Upper lobe of left lung (tissue), 6 donors: ENCODE measurements at regions not wholly inside any gene's neighbourhood (a gene's known extent, or its start where the extent isn't known, plus 50 kb on each side); places are given as distances from the start of the nearest gene placed in this dataset.
"Not testable (repeated sequence)": the region's sequence is repeated elsewhere in the genome, so short reads cannot be mapped to it uniquely, and the experiment has no call there.

Source experiments
- ATAC-seq, 2 donors: fragments of 200-7000 bp; cut with Tn5 transposase; one replicate each; pipeline ENCODE4 v1.9.1; 2022; ENCODE audit warnings: mild to moderate bottlenecking in 2 of 2, moderate library complexity in 2 of 2; ENCODE audit not compliant: low FRiP score in 2 of 2
- DNase-seq, 2 donors: peaks; one replicate each; pipeline ENCODE4 v3.0.0-alpha.2; 2019 to 2020
- H3K27ac ChIP-seq, 4 donors: fragments of 200-600 bp; sonication (generic); one replicate each; pipeline ENCODE4 v1.5.1; 2016 to 2019
- H3K27me3 ChIP-seq, 4 donors: fragments of 200-600 bp; sonication (generic); one replicate each; pipeline ENCODE4 v1.5.1; 2017 to 2019
- H3K36me3 ChIP-seq, 4 donors: fragments of 200-600 bp; sonication (generic); one replicate each; pipeline ENCODE4 v1.5.1; 2016 to 2019
- H3K4me1 ChIP-seq, 4 donors: fragments of 200-600 bp; sonication (generic); one replicate each; pipeline ENCODE4 v1.5.1; 2018 to 2019
- H3K4me3 ChIP-seq, 4 donors: fragments of 200-600 bp; sonication (generic); one replicate each; pipeline ENCODE4 v1.5.1; 2017 to 2019; ENCODE audit warnings: mild to moderate bottlenecking in 2 of 4, moderate library complexity in 1 of 4
- H3K9me3 ChIP-seq, 4 donors: fragments of 200-600 bp; sonication (generic); one replicate each; pipeline ENCODE4 v1.5.1; 2018 to 2019
- CTCF ChIP-seq, 6 experiments: fragments of 450-650 bp in 4 of 6; fragments of 200-600 bp in 2 of 6; sonication (generic) in 2 of 6; IDR thresholded peaks; one replicate each; pipeline ENCODE4 v1.5.1; 2016 to 2019; ENCODE audit warnings: antibody characterized with exemption in 6 of 6
- EP300 ChIP-seq, 4 donors: sonication (generic); formaldehyde crosslinking; IDR thresholded peaks; one replicate each; pipeline ENCODE4 v1.5.1; 2017; ENCODE audit warnings: antibody characterized with exemption in 4 of 4, control low read depth in 2 of 4
- POLR2A ChIP-seq, 4 donors: fragments of 450-650 bp; IDR thresholded peaks; one replicate each; pipeline ENCODE4 v1.5.1; 2016 to 2017; ENCODE audit warnings: antibody characterized with exemption in 4 of 4, mild to moderate bottlenecking in 2 of 4
- POLR2AphosphoS5 ChIP-seq, 2 donors: sonication (generic); formaldehyde crosslinking; IDR thresholded peaks; one replicate each; pipeline ENCODE4 v1.5.1; 2017; ENCODE audit warnings: antibody characterized with exemption in 2 of 2
- WGBS, 2 donors: methylation state at CpG; one replicate each; pipeline ENCODE4 v1.1.5; 2017 to 2018; 5-methylcytosine and 5-hydroxymethylcytosine counted together
- donor health status: DM: no; HTN: no; CAD: no; lungs with moderate emphysema.
- donor health status: DM: no; HTN: yes; CAD: no; lungs with severe emphysema.

GRCh38 chr2:221747289-221747972, 175.3 kb upstream of the EPHA4 start:
- ATAC-seq (no peak), DNase-seq (no peak)
- 83 to 90% methylated on average over 3 of the region's 3 CpGs for WGBS, 2 donors
- Histone ChIP-seq H3K36me3 (no peaks in the 10 kb centered on the region), H3K4me1 (no peaks in the 10 kb centered on the region), H3K4me3 (no peak overlapping the region), H3K27me3 (no peaks in the 10 kb centered on the region), H3K9me3 (no peaks in the 10 kb centered on the region), H3K27ac (no peak overlapping the region)
- no peak for TF ChIP-seq CTCF (IDR thresholded peaks at IDR 0.05)

- Histone ChIP-seq H3K27me3 (no peaks in the 10 kb centered on the region), H3K9me3 (no peaks in the 10 kb centered on the region), H3K36me3 (no peaks in the 10 kb centered on the region), H3K4me1 (no peaks in the 10 kb centered on the region), H3K27ac (no peak overlapping the region), H3K4me3 (no peak overlapping the region)
- 71 to 75% methylated on average over 4 of the region's 4 CpGs for WGBS, 2 donors
- DNase-seq: no peak
- no peak for ATAC-seq
- TF ChIP-seq EP300 (IDR thresholded peaks at IDR 0.05) (no peak), POLR2AphosphoS5 (IDR thresholded peaks at IDR 0.05) (no peak), CTCF (IDR thresholded peaks at IDR 0.05) (no peak), POLR2A (IDR thresholded peaks at IDR 0.05) (no peak)
Observed at GRCh38 chr2:221741496-221742211, 169.6 kb upstream of the EPHA4 start.

- H3K4me3 ChIP-seq: no peak overlapping the region
- DNase-seq (no peak), ATAC-seq (no peak)
Observed at GRCh38 chr2:221731432-221732145, 159.5 kb upstream of the EPHA4 start.

GRCh38 chr2:221726894-221727513, 154.9 kb upstream of the EPHA4 start:
- no peaks in the 10 kb centered on the region for H3K9me3 ChIP-seq
- WGBS, 2 donors: 95 to 100% methylated on average over 2 of the region's 2 CpGs
- H3K36me3 ChIP-seq: no peaks in the 10 kb centered on the region
- H3K27me3 ChIP-seq: no peaks in the 10 kb centered on the region
- H3K27ac ChIP-seq: no peak overlapping the region
- no peak overlapping the region for H3K4me3 ChIP-seq
- TF ChIP-seq EP300 (IDR thresholded peaks at IDR 0.05) (no peak), POLR2A (IDR thresholded peaks at IDR 0.05) (no peak), POLR2AphosphoS5 (IDR thresholded peaks at IDR 0.05) (no peak)
- DNase-seq (no peak), ATAC-seq (no peak)
- no peaks in the 10 kb centered on the region for H3K4me1 ChIP-seq

More at GRCh38 chr2:221731432-221732145, 159.5 kb upstream of the EPHA4 start:
- H3K9me3 ChIP-seq: no peaks in the 10 kb centered on the region
- WGBS, 2 donors: 51 to 65% methylated on average over 3 of the region's 3 CpGs
- no peaks in the 10 kb centered on the region for H3K27me3 ChIP-seq
- no peak for TF ChIP-seq EP300 (IDR thresholded peaks at IDR 0.05)
- H3K36me3 ChIP-seq: no peaks in the 10 kb centered on the region
- H3K4me1 ChIP-seq: no peaks in the 10 kb centered on the region
- H3K27ac ChIP-seq: no peak overlapping the region

GRCh38 chr2:221724631-221725203, 152.6 kb upstream of the EPHA4 start:
- Histone ChIP-seq H3K27ac (no peak overlapping the region), H3K36me3 (no peaks in the 10 kb centered on the region), H3K9me3 (no peaks in the 10 kb centered on the region), H3K4me1 (no peaks in the 10 kb centered on the region), H3K4me3 (no peak overlapping the region), H3K27me3 (no peaks in the 10 kb centered on the region)
- WGBS, 2 donors: 78 to 81% methylated on average over 1 of the region's 1 CpG
- ATAC-seq (no peak), DNase-seq (no peak)
- TF ChIP-seq CTCF (IDR thresholded peaks at IDR 0.05): no peak
- TF ChIP-seq EP300 (IDR thresholded peaks at IDR 0.05): no peak
- TF ChIP-seq POLR2A (IDR thresholded peaks at IDR 0.05): no peak
- TF ChIP-seq POLR2AphosphoS5 (IDR thresholded peaks at IDR 0.05): no peak

- H3K4me1 ChIP-seq, H3K9me3 ChIP-seq, H3K4me3 ChIP-seq, H3K27me3 ChIP-seq, ATAC-seq, H3K36me3 ChIP-seq, DNase-seq, H3K27ac ChIP-seq: not testable (repeated sequence)
- 82 to 84% methylated on average over 1 of the region's 1 CpG for WGBS, 2 donors
Observed at GRCh38 chr2:221724117-221724516, 152.0 kb upstream of the EPHA4 start.
